Urothelium cell line (cell line): ENCODE measurements at regions not wholly inside any gene's neighbourhood (a gene's known extent, or its start where the extent isn't known, plus 50 kb on each side); places are given as distances from the start of the nearest gene placed in this dataset.

ENCODE experiments used
- DNase-seq: peaks from one replicate; pipeline ENCODE4 v3.0.0; 2011; ENCODE audit warnings: low spot score, mixed read lengths
- FAIRE-seq: peaks from 2 replicates; lab custom pipeline; 2011; peaks lifted over from hg19 to GRCh38; lab: Jason Lieb, UNC

GRCh38 chr11:23022854-23023253 is 162.6 kb upstream of the CCDC179 start:
- no peak for DNase-seq
- no peak for FAIRE-seq

- DNase-seq (no peak), FAIRE-seq (no peak)
Measured at GRCh38 chr11:23023319-23023718, 163.0 kb upstream of the CCDC179 start.

GRCh38 chr11:23041001-23041503 is 180.8 kb upstream of the CCDC179 start:
- FAIRE-seq (no peak), DNase-seq (no peak)

GRCh38 chr11:23058656-23059055 is 198.4 kb upstream of the CCDC179 start:
- FAIRE-seq (no peak), DNase-seq (no peak)

GRCh38 chr11:23063276-23063675 is 203.0 kb upstream of the CCDC179 start:
- DNase-seq (no peak), FAIRE-seq (no peak)

- DNase-seq: no peak
- no peak for FAIRE-seq
Measured at GRCh38 chr11:23078289-23078971, 218.2 kb upstream of the CCDC179 start.

- DNase-seq: no peak
- FAIRE-seq: no peak
Measured at GRCh38 chr11:23079382-23079813, 219.1 kb upstream of the CCDC179 start.

- no peak for FAIRE-seq
- DNase-seq: no peak
Measured at GRCh38 chr11:23087407-23087806, 227.1 kb upstream of the CCDC179 start.

- FAIRE-seq: no peak
Measured at GRCh38 chr11:23090659-23091058, 230.4 kb upstream of the CCDC179 start.

GRCh38 chr11:23095650-23096189 is 235.4 kb upstream of the CCDC179 start:
- DNase-seq (no peak), FAIRE-seq (no peak)

More at GRCh38 chr11:23090659-23091058, 230.4 kb upstream of the CCDC179 start:
- no peak for DNase-seq

GRCh38 chr11:23097891-23098290 is 237.6 kb upstream of the CCDC179 start:
- FAIRE-seq (no peak), DNase-seq (no peak)

GRCh38 chr11:23099256-23099655 is 239.0 kb upstream of the CCDC179 start:
- no peak for FAIRE-seq
- DNase-seq: no peak

GRCh38 chr11:23100726-23101125 is 240.5 kb upstream of the CCDC179 start:
- no peak for FAIRE-seq
- no peak for DNase-seq

- DNase-seq (no peak), FAIRE-seq (no peak)
Measured at GRCh38 chr11:23103416-23103815, 243.1 kb upstream of the CCDC179 start.

- DNase-seq (no peak), FAIRE-seq (no peak)
Measured at GRCh38 chr11:23111527-23111926, 251.3 kb upstream of the CCDC179 start.

GRCh38 chr11:23112390-23112789 is 252.1 kb upstream of the CCDC179 start:
- no peak for DNase-seq
- no peak for FAIRE-seq

- peak; percentile 56 for DNase-seq
- peak; percentile 83 for FAIRE-seq
Measured at GRCh38 chr11:23112987-23113886, 253.0 kb upstream of the CCDC179 start.

- DNase-seq (no peak), FAIRE-seq (no peak)
Measured at GRCh38 chr11:23113887-23114216, 253.6 kb upstream of the CCDC179 start.

- FAIRE-seq (no peak), DNase-seq (peak; percentile 41)
Measured at GRCh38 chr11:23123753-23124152, 263.5 kb upstream of the CCDC179 start.

GRCh38 chr11:23124249-23124648 is 264.0 kb upstream of the CCDC179 start:
- no peak for DNase-seq
- no peak for FAIRE-seq

GRCh38 chr11:23124996-23125395 is 264.7 kb upstream of the CCDC179 start:
- DNase-seq (no peak), FAIRE-seq (no peak)

- no peak for FAIRE-seq
- no peak for DNase-seq
Measured at GRCh38 chr11:23127706-23128105, 267.4 kb upstream of the CCDC179 start.
